ENCODE measurements at regions not wholly inside any gene's neighbourhood (a gene's known extent, or its start where the extent isn't known, plus 50 kb on each side); places are given as distances from the start of the nearest gene placed in this dataset.

- DNase-seq = no peak
These were observed 153.0 kb downstream of the UXS1 start for GRCh38 chr2:106041150-106041549.

- no peak for DNase-seq
These were observed 154.3 kb downstream of the UXS1 start for GRCh38 chr2:106039634-106040315.

GRCh38 chr2:106038601-106039375 lies 155.3 kb downstream of the UXS1 start:
- no peak for DNase-seq

DNA sequence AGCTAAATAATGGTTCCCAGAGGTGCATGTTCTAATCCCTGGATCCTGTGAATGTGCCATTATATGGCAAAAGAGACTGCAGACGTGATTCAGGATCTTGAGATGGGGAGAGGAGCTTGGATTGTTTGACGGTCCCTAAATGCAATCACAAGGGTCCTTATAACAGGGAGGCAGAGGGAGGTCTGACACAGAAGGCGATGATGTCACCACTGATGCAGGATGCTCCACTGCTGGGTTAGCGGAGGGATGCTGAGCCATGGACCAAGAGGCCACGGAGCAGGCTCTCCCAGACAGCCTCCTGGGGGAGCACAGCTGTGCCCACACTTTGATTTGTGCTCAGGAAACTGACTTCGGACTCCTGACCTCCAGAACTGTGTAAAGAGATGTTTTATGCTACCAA lies 156.2 kb downstream of the UXS1 start:
- DNase-seq = no peak

GRCh38 chr2:106037262-106037661 lies 156.8 kb downstream of the UXS1 start:
- DNase-seq = no peak

GRCh38 chr2:106034325-106034724 lies 159.8 kb downstream of the UXS1 start:
- DNase-seq = no peak

GRCh38 chr2:106032676-106033075 lies 161.4 kb downstream of the UXS1 start:
- no peak for DNase-seq

- DNase-seq = no peak
These were observed 163.5 kb downstream of the UXS1 start for GRCh38 chr2:106030287-106031268.

- DNase-seq = no peak
These were observed 165.9 kb downstream of the UXS1 start for GRCh38 chr2:106028192-106028591.

GRCh38 chr2:106026271-106027190 lies 167.6 kb downstream of the UXS1 start:
- no peak for DNase-seq

DNA sequence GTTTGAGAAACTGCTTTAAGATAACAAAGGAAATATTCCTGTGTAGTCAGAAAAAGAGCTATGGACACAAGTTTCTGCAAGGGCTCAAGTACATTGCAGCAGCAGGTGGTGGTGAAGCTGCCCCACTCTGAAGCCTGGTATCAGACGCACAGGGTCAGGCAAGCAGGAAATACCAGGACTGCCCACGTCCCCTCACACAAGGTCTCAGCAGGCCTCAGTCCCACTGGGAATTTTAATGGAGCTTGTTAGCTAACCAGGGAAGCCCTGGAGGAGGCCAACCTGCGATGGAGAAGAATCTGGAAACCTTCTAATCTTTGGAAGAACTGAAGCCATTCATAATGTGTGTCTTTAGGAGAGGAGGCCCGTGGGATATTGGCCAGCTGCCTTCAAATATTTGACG lies 168.3 kb downstream of the UXS1 start:
- no peak for DNase-seq

- DNase-seq = no peak
These were observed 172.5 kb downstream of the UXS1 start for GRCh38 chr2:106021662-106022028.

GRCh38 chr2:106020821-106021661 lies 173.1 kb downstream of the UXS1 start:
- peak; percentile 53 for DNase-seq

- no peak for DNase-seq
These were observed 174.1 kb downstream of the UXS1 start for GRCh38 chr2:106020032-106020431.

- no peak for DNase-seq
These were observed 176.0 kb downstream of the UXS1 start for GRCh38 chr2:106018141-106018540.

GRCh38 chr2:106012591-106013347 lies 181.3 kb downstream of the UXS1 start:
- DNase-seq = no peak

DNA sequence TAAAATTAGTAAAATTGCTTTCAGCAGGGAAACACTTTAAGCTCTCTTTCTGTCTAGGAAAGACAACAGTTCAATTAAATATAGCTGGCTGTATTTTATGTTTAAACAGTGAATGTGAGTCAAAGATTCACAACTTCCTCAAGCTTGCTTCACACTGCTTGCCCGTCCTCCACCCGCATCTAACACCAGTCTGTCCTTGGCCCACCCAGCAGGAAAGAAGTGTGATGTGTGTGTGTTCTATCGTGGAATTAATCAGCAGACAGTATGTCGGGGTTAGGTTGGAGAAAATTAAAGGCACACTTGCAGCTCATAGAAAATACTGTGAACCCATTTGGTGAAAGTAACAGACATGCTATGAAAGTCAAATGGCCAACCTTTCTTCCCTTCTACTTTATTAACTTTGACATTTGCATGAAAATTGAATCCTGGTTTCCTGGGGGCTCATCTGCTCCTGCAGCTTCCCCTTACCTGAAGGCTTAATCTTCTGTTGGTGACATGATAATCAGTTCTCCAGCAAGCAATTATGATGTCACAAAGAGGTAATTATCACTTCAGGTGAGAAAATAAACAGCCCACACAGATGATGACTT lies 182.0 kb downstream of the UXS1 start:
- no peak for DNase-seq

GRCh38 chr2:106011380-106011779 lies 182.7 kb downstream of the UXS1 start:
- no peak for DNase-seq

GRCh38 chr2:106010818-106011355 lies 183.2 kb downstream of the UXS1 start:
- no peak for DNase-seq

DNA sequence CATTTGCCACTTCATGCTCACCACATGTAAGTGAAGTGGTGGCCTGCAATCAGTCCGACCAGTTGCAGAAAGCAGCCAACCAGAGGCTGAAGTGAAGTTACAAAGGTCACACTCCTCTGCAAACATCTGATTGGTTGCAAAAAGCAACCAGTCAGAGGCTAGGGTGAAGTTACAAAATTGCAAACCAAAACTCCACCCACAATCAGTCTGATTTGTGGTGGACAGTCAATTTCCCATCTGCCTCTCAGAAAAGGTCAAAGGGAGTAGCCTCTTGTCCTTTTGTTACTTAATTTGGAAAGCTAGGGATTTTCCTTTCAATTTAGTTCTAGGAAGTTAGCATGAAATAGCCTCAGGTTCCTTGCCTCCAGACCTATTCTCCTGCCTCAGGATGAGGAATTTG lies 185.0 kb downstream of the UXS1 start:
- DNase-seq = no peak

Data from NCI-H2107 (cell line).